Stomach (tissue), 4 donors: ENCODE measurements at regions not wholly inside any gene's neighbourhood (a gene's known extent, or its start where the extent isn't known, plus 50 kb on each side); places are given as distances from the start of the nearest gene placed in this dataset.
"Not testable (repeated sequence)": the region's sequence is repeated elsewhere in the genome, so short reads cannot be mapped to it uniquely, and the experiment has no call there.

Experiments
- EP300 ChIP-seq: sonication (generic); formaldehyde crosslinking; IDR thresholded peaks from one replicate; pipeline ENCODE4 v1.6.1; 2017; ENCODE audit warnings: antibody characterized with exemption
- POLR2A ChIP-seq, 4 donors: fragments of 450-650 bp; IDR thresholded peaks; one replicate each; pipeline ENCODE4 v1.6.1; 2016; ENCODE audit warnings: antibody characterized with exemption in 4 of 4, control low read depth in 2 of 4, mild to moderate bottlenecking in 1 of 4, moderate library complexity in 1 of 4
- TF ChIP-seq, protein P1 (sequence below), 7 experiments: fragments of 450-650 bp in 4 of 7; fragments of 200-600 bp in 3 of 7; sonication (generic) in 3 of 7; IDR thresholded peaks; one replicate each; pipeline ENCODE4 v1.5.1; 2016 to 2019; ENCODE audit warnings: antibody characterized with exemption in 7 of 7, control low read depth in 2 of 7, mild to moderate bottlenecking in 1 of 7

DNA sequence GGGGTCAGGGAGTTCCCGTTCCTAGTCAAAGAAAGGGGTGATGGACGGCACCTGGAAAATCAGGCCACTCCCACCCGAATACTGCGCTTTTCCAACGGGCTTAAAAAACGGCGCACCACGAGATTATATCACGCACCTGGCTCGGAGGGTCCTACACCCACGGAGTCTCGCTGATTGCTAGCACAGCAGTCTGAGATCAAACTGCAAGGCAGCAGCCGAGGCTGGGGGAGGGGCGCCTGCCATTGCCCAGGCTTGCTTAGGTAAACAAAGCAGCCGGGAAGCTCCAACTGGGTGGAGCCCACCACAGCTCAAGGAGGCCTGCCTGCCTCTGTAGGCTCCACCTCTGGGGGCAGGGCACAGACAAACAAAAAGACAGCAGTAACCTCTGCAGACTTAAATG is 100.1 kb upstream of the IQCM start:
- TF ChIP-seq, protein P1, sequence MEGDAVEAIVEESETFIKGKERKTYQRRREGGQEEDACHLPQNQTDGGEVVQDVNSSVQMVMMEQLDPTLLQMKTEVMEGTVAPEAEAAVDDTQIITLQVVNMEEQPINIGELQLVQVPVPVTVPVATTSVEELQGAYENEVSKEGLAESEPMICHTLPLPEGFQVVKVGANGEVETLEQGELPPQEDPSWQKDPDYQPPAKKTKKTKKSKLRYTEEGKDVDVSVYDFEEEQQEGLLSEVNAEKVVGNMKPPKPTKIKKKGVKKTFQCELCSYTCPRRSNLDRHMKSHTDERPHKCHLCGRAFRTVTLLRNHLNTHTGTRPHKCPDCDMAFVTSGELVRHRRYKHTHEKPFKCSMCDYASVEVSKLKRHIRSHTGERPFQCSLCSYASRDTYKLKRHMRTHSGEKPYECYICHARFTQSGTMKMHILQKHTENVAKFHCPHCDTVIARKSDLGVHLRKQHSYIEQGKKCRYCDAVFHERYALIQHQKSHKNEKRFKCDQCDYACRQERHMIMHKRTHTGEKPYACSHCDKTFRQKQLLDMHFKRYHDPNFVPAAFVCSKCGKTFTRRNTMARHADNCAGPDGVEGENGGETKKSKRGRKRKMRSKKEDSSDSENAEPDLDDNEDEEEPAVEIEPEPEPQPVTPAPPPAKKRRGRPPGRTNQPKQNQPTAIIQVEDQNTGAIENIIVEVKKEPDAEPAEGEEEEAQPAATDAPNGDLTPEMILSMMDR (IDR thresholded peaks at IDR 0.05): not testable (repeated sequence)
- TF ChIP-seq EP300; POLR2A (IDR thresholded peaks at IDR 0.05): not testable (repeated sequence)
